ENCODE measurements at regions not wholly inside any gene's neighbourhood (a gene's known extent, or its start where the extent isn't known, plus 50 kb on each side); places are given as distances from the start of the nearest gene placed in this dataset.
"Not testable (repeated sequence)": the region's sequence is repeated elsewhere in the genome, so short reads cannot be mapped to it uniquely, and the experiment has no call there.

DNA sequence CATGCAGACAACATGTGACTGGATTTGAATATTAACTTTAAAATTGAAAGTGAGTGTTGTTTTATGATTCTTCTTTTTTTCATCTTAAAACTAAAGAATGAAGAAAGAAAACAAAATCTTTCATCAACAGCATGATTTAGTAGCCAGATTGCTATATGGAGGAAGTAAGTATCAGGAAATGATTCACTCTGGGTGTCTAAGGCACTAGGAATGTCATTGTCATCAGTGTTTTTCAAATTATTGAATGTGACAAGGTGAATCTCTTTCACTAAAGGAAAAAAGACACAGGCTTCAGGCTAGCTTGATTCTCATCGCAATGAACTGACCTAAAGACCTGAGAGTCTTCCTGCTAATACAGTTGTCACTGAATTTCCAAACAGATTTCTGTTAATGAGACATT, 430.1 kb downstream of the FBXO15 start:
- no peak for DNase-seq

GRCh38 chr18:73715210-73715670, 432.4 kb downstream of the FBXO15 start:
- no peak for DNase-seq

GRCh38 chr18:73714466-73714865, 433.2 kb downstream of the FBXO15 start:
- no peak for DNase-seq

- no peak for DNase-seq
These were observed 436.4 kb downstream of the FBXO15 start for GRCh38 chr18:73711256-73711655.

DNA sequence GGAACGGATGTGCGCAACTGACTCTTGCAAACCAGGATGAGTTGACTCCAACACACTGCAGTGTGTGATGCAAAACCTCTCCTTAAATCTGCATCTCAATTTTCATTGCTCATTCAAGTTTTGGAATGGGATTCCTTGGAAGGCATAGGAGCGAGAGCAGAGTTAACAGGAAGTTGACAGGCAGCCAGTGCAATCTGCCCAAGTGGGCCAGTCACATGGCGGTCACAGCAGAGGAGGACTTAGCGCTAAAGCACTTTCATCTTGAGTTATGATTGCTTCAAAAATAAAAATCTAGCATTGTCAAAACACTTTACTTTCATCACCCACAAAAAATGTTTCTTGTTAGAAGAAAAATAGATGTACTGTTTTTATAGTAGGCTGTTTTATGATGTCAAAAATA, 439.0 kb downstream of the FBXO15 start:
- DNase-seq: no peak

DNA sequence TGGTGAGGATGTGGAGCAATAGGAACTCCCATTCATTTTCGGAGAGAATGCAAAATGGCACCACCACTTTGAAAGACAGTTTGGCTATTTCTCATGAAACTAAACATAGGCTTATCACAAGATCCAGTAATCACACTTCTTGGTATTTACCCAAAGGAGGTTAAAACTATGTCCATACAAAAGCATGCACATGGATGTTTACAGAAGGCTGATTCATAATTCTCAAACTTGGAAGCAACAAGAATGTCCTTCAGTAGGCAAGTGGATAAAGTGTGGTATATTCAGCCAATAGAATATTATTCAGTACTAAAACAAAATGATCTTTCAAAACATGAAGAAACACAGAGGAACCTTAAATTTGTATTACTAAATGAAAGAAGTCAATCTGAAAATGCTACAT, 440.6 kb downstream of the FBXO15 start:
- no peak for DNase-seq

GRCh38 chr18:73697353-73697752, 450.3 kb downstream of the FBXO15 start:
- DNase-seq: no peak

GRCh38 chr18:73696698-73697097, 450.9 kb downstream of the FBXO15 start:
- no peak for DNase-seq

DNA sequence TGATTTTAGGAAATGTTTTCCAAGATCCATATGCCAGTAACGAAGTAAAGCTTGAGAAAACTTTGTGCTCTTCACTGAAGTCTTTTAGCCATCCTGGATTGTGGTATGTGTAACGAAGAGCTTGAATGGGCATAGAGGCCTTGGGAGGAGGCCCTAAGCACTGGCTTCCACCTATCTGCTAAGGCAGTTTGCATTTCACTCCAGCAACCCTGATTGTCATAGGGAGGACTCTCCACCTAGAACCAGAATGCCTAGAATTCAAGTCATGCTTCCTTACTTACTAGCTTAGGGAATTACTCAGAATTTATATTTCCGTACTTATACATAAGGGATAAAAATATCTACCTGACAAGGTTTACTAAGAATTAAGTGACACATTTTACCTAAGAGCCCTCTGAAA, 451.5 kb downstream of the FBXO15 start:
- DNase-seq: no peak

DNA sequence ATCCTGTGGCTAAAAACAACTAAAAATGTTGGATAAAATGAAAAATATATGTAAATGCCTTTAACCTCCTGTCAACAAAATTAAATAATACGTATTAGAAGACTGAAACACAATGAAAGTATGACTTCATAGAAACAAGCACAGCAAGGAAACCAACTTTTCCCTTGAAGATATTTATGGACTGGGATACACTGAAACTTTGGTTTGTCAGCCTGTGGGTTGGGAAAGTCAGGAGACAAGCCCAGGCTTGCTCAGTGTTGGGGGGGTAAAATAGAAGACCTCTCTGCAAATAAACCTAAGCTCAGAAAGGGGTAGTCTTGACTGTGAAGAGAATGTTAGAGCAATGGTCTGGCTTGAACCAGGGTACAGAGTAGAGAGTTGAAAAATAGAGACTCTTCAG, 454.5 kb downstream of the FBXO15 start:
- DNase-seq: no peak

DNA sequence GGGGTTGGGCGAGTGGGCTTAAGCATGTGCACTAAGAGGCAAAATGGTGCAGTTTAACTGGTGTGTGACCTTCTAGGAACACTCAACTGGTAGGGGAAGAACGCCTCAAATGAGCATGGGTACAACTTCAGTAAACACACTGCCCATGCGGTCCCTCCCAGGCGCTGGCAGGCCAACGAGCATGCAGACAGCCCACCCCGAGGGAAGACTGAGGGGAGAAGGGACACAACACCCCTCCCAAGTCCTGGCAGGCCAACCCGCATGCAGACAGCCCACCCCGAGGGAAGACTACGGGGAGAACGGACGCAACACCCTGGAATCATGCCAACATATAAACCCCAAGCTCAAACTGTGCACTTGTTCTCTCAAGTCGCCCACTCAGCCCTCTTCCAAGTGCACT, 456.0 kb downstream of the FBXO15 start:
- no peak for DNase-seq

GRCh38 chr18:73691118-73691517, 456.5 kb downstream of the FBXO15 start:
- DNase-seq: no peak

GRCh38 chr18:73690222-73690621, 457.4 kb downstream of the FBXO15 start:
- no peak for DNase-seq

GRCh38 chr18:73688851-73689711, 458.6 kb downstream of the FBXO15 start:
- no peak for DNase-seq

- no peak for DNase-seq
These were observed 459.5 kb downstream of the FBXO15 start for GRCh38 chr18:73688161-73688560.

GRCh38 chr18:73684647-73685046, 463.0 kb downstream of the FBXO15 start:
- DNase-seq: no peak

DNA sequence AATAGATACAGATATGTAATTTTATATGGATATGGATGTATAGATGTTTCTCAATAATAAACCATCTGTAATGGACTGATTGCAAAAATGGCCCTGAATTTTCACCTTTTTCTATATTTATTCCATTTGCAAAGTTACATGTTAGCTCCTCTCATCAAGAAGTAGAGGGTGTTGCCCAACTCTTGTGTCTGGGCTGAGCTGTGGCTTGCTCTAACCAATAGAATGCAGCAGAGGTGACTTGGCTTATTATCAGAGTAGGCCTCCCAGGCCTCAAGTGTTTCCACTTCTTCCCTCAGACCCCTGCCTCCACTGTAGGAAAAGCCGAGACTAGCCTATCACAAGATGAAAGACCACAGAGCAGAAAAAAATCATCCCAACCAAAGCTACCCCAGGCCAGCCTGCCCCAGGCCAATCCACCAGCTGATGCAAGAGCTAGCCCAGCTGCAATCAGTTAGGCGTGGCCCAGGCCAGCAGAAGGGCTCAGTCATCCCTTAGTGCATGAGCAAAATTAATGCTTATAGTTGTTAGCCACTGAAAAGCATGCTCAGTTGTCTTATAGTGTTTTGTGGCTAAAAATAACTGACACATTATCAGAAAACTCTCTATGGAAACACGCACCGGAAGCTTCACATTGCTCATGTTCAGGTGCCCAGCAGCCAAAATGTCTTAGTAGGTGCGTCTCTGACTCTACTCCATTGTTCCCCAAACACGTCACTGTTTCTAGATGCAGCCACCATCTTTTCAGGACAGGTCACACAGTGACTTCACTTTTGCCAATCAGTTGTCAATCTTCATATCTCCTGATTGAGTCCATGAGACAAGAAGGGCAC, 464.0 kb downstream of the FBXO15 start:
- no peak for DNase-seq

- DNase-seq: no peak
These were observed 465.7 kb downstream of the FBXO15 start for GRCh38 chr18:73681912-73682311.

DNA sequence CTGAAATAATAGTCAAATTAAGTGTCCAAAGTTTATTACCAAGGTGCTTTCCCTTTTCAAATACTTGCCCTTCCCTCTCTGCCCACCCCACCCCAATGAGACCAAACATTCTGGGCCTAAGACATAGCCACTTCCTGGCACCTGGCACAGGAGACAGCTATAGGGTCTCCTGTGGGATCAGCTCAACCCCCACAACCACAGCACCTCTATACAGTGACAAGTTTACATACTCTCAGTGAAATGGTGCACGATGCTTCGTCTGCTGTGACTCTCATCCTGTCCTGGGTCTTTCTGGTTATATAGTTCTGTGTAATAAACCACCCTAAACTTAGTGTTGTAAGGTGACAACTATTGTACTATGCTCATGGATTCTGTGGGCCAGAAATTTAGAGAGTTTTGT, 466.2 kb downstream of the FBXO15 start:
- DNase-seq: no peak

DNA sequence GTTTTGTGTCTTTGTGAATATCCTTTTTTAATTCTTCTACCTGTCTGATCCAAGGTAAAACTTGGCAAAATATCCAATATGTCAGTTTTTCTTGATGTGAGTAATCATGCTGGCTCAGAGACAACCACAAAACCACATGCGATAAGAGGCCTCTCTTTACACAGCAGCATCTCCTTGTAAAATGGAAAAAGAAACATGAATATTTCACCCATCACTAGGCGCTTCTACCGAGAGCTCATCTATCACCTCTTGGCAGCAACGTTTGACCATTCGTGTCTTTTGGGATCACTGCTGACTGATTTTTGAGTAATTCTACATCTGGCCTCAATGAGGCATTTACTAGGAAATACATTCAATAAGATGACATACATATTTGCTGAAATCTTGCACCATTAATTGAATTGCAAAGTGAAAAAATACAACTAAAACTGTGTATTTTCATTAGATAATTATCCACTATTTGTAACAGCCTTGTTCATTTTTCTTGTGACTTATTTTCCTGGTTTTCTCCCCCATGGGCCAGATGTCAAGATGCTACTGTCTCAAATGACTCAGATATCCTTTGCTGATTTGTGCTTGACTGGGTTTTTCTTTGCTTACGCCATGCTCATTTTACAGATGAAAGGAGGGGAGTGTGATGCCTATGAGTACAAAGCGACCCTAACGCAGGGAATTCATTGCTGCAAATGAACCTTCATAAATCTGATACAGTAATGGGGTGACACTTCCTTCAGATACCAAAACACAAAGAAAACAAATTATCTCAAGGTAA, 467.5 kb downstream of the FBXO15 start:
- no peak for DNase-seq

DNA sequence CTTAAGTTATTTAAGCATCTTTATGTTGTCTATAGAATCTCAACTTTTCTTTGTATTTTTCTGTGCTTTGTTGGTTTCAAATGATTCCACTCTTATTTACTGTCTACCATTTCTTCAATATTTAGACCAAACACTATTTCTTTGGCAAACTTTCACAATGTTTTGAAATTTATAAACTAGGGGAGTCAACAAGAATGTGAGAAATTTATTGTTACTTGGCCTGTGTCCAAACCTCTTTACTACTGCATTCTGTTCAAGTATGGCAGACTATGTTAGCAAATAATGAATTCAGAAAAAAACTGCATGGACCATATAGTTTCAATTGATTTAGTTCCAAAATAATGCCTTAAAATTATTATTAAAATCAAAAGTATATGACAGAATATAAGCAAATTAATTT, 470.2 kb downstream of the FBXO15 start:
- no peak for DNase-seq

DNA sequence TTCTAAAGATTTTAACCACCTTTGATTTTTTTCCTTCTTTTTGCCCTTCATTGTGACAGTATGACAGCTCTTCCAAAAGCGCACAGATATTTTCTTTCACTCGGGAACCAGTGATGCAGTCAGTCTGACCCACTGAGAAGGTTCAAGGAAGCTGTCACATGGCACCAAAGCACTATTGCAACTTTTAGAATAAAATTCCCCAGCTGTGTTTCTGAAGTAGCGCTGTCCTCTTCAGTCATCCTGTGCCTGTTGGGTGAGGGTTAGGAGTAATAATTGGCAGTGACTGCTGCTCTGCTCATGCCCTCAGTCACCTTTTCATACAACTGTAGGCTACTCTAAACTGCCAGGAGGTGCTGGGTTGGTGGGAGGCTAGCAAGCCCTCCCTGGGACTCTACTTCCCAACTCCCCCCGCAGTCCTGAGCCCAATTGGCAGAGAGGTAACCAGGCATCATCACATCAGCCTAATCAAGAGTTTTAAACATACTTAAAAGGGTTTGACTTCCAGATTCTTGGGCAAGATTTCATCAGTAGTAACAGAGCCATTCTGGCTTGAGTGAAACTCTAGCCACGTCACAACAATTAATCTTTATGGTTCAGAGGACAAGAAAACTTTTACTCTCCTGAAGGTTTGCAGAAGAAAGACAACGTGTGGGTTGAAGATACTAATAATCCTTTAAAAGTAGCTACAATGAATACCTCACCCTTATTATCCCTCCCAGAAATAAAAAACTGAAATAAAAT, 473.3 kb downstream of the FBXO15 start:
- no peak for DNase-seq

DNA sequence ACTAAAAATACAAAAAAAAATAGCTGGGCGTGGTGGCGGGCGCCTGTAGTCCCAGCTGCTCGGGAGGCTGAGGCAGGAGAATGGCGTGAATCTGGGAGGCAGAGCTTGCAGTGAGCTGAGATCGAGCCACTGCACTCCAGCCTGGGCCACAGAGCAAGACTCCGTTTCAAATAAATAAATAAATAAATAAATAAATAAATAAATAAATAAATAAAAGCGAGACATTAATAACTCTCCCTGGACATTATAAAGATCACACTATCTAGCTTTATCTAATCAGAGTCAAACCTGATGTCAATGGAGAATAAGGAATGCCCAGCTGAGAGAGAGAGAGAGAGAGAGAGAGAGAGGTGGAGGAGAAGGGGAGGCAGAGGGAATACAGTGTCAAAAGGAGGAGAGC, 476.2 kb downstream of the FBXO15 start:
- DNase-seq: not testable (repeated sequence)

Data from T1000 (cell line).